Fibroblast of villous mesenchyme (primary cell): ENCODE measurements at regions not wholly inside any gene's neighbourhood (a gene's known extent, or its start where the extent isn't known, plus 50 kb on each side); places are given as distances from the start of the nearest gene placed in this dataset.
"Not testable (repeated sequence)": the region's sequence is repeated elsewhere in the genome, so short reads cannot be mapped to it uniquely, and the experiment has no call there.

Source experiments
- DNase-seq: peaks from one replicate; pipeline ENCODE4 v3.0.0-alpha.2; 2010; ENCODE audit warnings: low read depth
- H3K4me3 ChIP-seq: 2 replicates; pipeline ENCODE4 v1.5.1; 2011; ENCODE audit warnings: low read depth, mild to moderate bottlenecking, low read length
- CTCF ChIP-seq: IDR thresholded peaks from 2 replicates; pipeline ENCODE4 v1.5.1; 2012; ENCODE audit warnings: low read depth, mild to moderate bottlenecking, low read length; ENCODE audit not compliant: insufficient read depth

GRCh38 chr6:139736325-139736906 lies 362.0 kb upstream of the CITED2 start:
- H3K4me3 ChIP-seq = no peak overlapping the region
- DNase-seq = no peak
- TF ChIP-seq CTCF = no peak

- no peak overlapping the region for H3K4me3 ChIP-seq
- peak; percentile 70 for DNase-seq
- TF ChIP-seq CTCF = no peak
Measured at GRCh38 chr6:139732451-139732850, 358.0 kb upstream of the CITED2 start.

- TF ChIP-seq CTCF = no peak
- H3K4me3 ChIP-seq = no peak overlapping the region
- no peak for DNase-seq
Measured at GRCh38 chr6:139730340-139730974, 356.0 kb upstream of the CITED2 start.

GRCh38 chr6:139728876-139729427 lies 354.5 kb upstream of the CITED2 start:
- TF ChIP-seq CTCF = no peak

GRCh38 chr6:139726272-139726671 lies 351.8 kb upstream of the CITED2 start:
- not testable (repeated sequence) for H3K4me3 ChIP-seq, DNase-seq

More at GRCh38 chr6:139728876-139729427, 354.5 kb upstream of the CITED2 start:
- no peak overlapping the region for H3K4me3 ChIP-seq
- DNase-seq = no peak

GRCh38 chr6:139722530-139722929 lies 348.1 kb upstream of the CITED2 start:
- no peak overlapping the region for H3K4me3 ChIP-seq
- no peak for DNase-seq
- TF ChIP-seq CTCF = no peak

- H3K4me3 ChIP-seq = no peak overlapping the region
- no peak for DNase-seq
- no peak for TF ChIP-seq CTCF
Measured at GRCh38 chr6:139721954-139722353, 347.5 kb upstream of the CITED2 start.
